ENCODE measurements at regions not wholly inside any gene's neighbourhood (a gene's known extent, or its start where the extent isn't known, plus 50 kb on each side); places are given as distances from the start of the nearest gene placed in this dataset.
"Not testable (repeated sequence)": the region's sequence is repeated elsewhere in the genome, so short reads cannot be mapped to it uniquely, and the experiment has no call there.

DNA sequence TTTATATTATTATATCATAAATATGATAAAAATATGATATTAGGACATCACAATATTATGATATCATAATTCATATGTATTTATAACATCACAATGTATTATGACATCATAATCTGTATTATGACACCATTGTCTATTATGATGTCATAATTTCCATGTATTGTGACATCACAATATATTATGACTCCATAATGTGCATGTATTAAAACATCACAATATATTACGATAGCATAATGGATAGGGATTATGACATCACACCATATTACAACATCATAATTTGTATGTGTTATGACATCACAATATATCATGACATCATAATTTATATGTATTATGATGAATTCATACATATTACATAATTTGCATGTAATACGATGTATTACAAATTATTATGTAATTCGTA lies 1755.9 kb downstream of the TP53TG3F start:
- Histone ChIP-seq H3K27ac (ENCODE audit: low read depth in 1 of 2, low read length in 2 of 2) (no peak overlapping the region), H3K4me3 (ENCODE audit: low read length in 2 of 2) (no peak overlapping the region), H3K27me3 (ENCODE audit: control insufficient read depth in 1 of 2, insufficient read depth in 2 of 2, low read length in 1 of 2) (no peaks in the 10 kb centered on the region), H3K36me3 (ENCODE audit: control insufficient read depth in 1 of 2, insufficient read depth in 2 of 2, low read length in 1 of 2) (no peaks in the 10 kb centered on the region), H3K9me3 (ENCODE audit: control insufficient read depth, low read length) (peaks cover 1% of the 10 kb centered on the region), H3K4me1 (ENCODE audit: control insufficient read depth in 1 of 2, insufficient read depth in 2 of 2, low read length in 2 of 2) (no peaks in the 10 kb centered on the region)
- ATAC-seq (ENCODE audit: low FRiP score) (no peak), DNase-seq (no peak)
- WGBS, 2 donors = 84 to 87% methylated on average over 3 of the region's 3 CpGs
- intact Hi-C loops (cut with DNase I) = no loop called here

DNA sequence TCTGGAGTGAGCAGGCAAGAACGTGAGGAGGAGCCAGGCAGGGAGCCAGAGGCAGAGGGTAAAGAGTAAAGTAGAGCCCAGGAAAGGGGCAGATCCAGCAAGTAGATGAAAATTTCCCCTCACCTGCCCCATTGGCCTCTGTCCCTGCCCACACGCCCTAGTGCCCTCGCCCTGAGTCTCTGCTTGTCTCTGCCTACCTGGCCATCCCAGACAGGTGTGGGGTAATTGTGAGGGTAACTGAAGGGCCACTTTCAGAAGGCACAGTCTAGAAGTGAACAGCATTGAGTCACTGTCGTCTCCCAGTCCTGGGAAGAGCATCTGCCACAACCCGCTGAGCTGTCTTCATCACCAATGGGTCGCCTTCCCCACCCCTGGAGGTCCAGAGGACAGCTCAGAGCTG lies 1756.8 kb downstream of the TP53TG3F start:
- WGBS, 2 donors = 69 to 79% methylated on average over 6 of the region's 6 CpGs
- H3K4me3 ChIP-seq (ENCODE audit: low read length in 2 of 2); H3K4me1 ChIP-seq (ENCODE audit: control insufficient read depth in 1 of 2, insufficient read depth in 2 of 2, low read length in 2 of 2); DNase-seq; H3K36me3 ChIP-seq (ENCODE audit: control insufficient read depth in 1 of 2, insufficient read depth in 2 of 2, low read length in 1 of 2); ATAC-seq (ENCODE audit: low FRiP score); H3K27me3 ChIP-seq (ENCODE audit: control insufficient read depth in 1 of 2, insufficient read depth in 2 of 2, low read length in 1 of 2); H3K27ac ChIP-seq (ENCODE audit: low read depth in 1 of 2, low read length in 2 of 2); intact Hi-C loops (cut with DNase I); H3K9me3 ChIP-seq (ENCODE audit: control insufficient read depth, low read length): not testable (repeated sequence)

DNA sequence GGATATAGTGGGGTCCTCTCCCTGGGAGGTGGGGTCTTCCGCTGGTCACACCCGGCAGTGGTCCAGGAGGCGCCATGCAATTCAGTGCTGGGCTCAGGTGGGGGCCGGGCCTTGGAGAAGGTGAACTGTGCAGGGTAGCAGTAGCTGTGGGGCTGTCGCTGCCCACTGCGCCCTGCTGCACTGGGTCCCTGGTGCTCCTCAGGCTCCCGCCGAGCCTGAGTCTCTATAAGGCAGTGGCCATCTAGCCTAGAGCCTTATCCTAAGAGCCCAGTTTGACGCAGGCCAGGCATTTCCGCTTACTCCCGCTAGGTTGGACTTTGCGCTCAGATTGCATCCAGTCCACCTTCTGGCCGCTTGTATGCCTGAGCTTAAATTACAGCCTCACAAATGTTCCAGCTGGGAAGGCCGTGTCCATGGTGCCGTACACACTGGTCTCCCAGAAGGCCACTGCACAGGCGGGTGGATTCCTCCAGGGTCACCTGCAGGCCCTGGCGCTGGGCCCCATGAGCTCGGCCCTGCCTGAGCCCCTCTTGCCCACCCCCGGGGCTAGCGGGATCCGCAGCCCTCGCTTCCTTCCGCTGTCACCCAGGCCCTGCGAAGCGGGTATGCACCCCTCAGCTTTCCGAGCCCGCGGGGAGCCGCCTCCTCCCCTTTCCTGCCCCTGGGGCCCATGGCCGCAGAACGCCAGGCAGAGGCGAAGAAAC lies 1762.2 kb downstream of the TP53TG3F start:
- H3K4me3 ChIP-seq (ENCODE audit: low read length in 2 of 2) = no peak overlapping the region
- no peaks in the 10 kb centered on the region for H3K4me1 ChIP-seq (ENCODE audit: control insufficient read depth in 1 of 2, insufficient read depth in 2 of 2, low read length in 2 of 2)
- DNase-seq (no peak), ATAC-seq (ENCODE audit: low FRiP score) (no peak)
- 83 to 85% methylated on average over 32 of the region's 32 CpGs for WGBS, 2 donors
- no peak overlapping the region for H3K27ac ChIP-seq (ENCODE audit: low read depth in 1 of 2, low read length in 2 of 2)
- intact Hi-C loops (cut with DNase I) = no loop called here
- H3K9me3 ChIP-seq (ENCODE audit: control insufficient read depth, low read length) = no peaks in the 10 kb centered on the region
- no peaks in the 10 kb centered on the region for H3K27me3 ChIP-seq (ENCODE audit: control insufficient read depth in 1 of 2, insufficient read depth in 2 of 2, low read length in 1 of 2)
- H3K36me3 ChIP-seq (ENCODE audit: control insufficient read depth in 1 of 2, insufficient read depth in 2 of 2, low read length in 1 of 2) = no peaks in the 10 kb centered on the region

DNA sequence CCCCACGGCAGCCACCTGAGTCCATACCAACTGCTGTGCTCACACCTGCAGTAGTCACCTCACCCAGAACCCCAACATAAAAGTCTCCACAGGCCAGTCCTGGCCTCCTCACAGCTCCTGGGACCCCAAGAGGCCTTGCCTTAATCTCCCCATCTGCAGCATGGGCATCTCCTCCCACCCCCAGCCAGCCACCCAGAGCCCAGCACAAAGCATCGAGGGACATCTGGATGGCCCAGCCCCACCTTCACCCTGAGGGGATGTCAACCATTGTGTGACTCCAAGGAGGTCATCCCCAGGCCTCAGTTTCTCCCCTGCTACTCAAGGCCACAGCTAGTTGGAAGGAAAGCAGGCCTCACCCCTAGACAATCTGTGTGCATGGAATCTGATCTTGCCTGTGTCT lies 1775.3 kb downstream of the TP53TG3F start:
- ATAC-seq (ENCODE audit: low FRiP score) (no peak), DNase-seq (no peak)
- Histone ChIP-seq H3K9me3 (ENCODE audit: control insufficient read depth, low read length) (peaks cover 2% of the 10 kb centered on the region), H3K4me1 (ENCODE audit: control insufficient read depth in 1 of 2, insufficient read depth in 2 of 2, low read length in 2 of 2) (no peaks in the 10 kb centered on the region), H3K27me3 (ENCODE audit: control insufficient read depth in 1 of 2, insufficient read depth in 2 of 2, low read length in 1 of 2) (no peaks in the 10 kb centered on the region), H3K4me3 (ENCODE audit: low read length in 2 of 2) (no peak overlapping the region), H3K27ac (ENCODE audit: low read depth in 1 of 2, low read length in 2 of 2) (no peak overlapping the region), H3K36me3 (ENCODE audit: control insufficient read depth in 1 of 2, insufficient read depth in 2 of 2, low read length in 1 of 2) (no peaks in the 10 kb centered on the region)
- 54 to 60% methylated on average over 2 of the region's 2 CpGs for WGBS, 2 donors
- intact Hi-C loops (cut with DNase I) = no loop called here

DNA sequence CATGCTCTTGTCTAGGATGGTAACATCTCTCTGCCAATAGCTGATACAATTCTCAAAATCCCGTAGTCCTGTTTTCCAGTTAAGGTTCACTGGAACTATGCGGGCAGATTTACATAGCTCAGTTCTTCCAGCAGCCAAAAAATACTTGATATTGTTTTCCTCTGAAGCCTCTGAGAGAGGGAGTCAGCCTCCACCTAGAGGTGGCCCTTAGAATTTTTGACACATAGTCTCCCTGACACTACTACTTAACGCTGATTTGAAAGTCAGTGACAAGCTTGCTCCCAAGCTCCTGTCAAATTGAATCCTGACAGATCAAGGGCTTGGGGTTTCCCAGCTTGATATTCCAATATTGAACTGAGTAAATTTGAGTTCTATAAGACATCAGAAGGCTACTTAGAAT lies 1780.1 kb downstream of the TP53TG3F start:
- no peak overlapping the region for H3K27ac ChIP-seq (ENCODE audit: low read depth in 1 of 2, low read length in 2 of 2)
- DNase-seq (no peak), ATAC-seq (ENCODE audit: low FRiP score) (no peak)
- no peaks in the 10 kb centered on the region for H3K36me3 ChIP-seq (ENCODE audit: control insufficient read depth in 1 of 2, insufficient read depth in 2 of 2, low read length in 1 of 2)
- 75 to 79% methylated on average over 3 of the region's 3 CpGs for WGBS, 2 donors
- H3K9me3 ChIP-seq (ENCODE audit: control insufficient read depth, low read length) = peaks cover 2% of the 10 kb centered on the region
- no peaks in the 10 kb centered on the region for H3K27me3 ChIP-seq (ENCODE audit: control insufficient read depth in 1 of 2, insufficient read depth in 2 of 2, low read length in 1 of 2)
- intact Hi-C loops (cut with DNase I) = no loop called here
- H3K4me3 ChIP-seq (ENCODE audit: low read length in 2 of 2) = no peak overlapping the region
- no peaks in the 10 kb centered on the region for H3K4me1 ChIP-seq (ENCODE audit: control insufficient read depth in 1 of 2, insufficient read depth in 2 of 2, low read length in 2 of 2)

DNA sequence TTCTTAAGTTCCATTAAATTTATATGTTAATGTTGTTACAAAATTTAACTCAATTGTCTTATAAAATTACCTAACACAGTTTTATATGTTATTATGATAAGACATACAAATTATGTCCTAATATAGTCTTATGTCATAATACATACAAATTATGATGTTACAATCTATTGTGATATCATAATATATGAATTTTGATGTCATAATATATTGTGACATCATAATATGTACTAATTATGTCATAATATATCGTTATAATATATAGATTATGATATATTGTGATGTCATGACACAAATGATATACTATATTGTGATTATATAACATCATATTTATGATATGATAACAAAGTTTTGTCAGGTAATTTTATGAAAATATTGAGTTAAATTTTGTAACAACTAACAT lies 1789.6 kb downstream of the TP53TG3F start:
- ATAC-seq (ENCODE audit: low FRiP score) (no peak), DNase-seq (no peak)
- H3K27ac ChIP-seq (ENCODE audit: low read depth in 1 of 2, low read length in 2 of 2) = no peak overlapping the region
- WGBS, 2 donors = 2 to 7% methylated on average over 1 of the region's 1 CpG
- intact Hi-C loops (cut with DNase I) = no loop called here
- no peak overlapping the region for H3K4me3 ChIP-seq (ENCODE audit: low read length in 2 of 2)
- H3K4me1 ChIP-seq (ENCODE audit: control insufficient read depth in 1 of 2, insufficient read depth in 2 of 2, low read length in 2 of 2) = no peaks in the 10 kb centered on the region
- peaks cover 2% of the 10 kb centered on the region for H3K9me3 ChIP-seq (ENCODE audit: control insufficient read depth, low read length)
- H3K36me3 ChIP-seq (ENCODE audit: control insufficient read depth in 1 of 2, insufficient read depth in 2 of 2, low read length in 1 of 2) = no peaks in the 10 kb centered on the region
- H3K27me3 ChIP-seq (ENCODE audit: control insufficient read depth in 1 of 2, insufficient read depth in 2 of 2, low read length in 1 of 2) = no peaks in the 10 kb centered on the region

DNA sequence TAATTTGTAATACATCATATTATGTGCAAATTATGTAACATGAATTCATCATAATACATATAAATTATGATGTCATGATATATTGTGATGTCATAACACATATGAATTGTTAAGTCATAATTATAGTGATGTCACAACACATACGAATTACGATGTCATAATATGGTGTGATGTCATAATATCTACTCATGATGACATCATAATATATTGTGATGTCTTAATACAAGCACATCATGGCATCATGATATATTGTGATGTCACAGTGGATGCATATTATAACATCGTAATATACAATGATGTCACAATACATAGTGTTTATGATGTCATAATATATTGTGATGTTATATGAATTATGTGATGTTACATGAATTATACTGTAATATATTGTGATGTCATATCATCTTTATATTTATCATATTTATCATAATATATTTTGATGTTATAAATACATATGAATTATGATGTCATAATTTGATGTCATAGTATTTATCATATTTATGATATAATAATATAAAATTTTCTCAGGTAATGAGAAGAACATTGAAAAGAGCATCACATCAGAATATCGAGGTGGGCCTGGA lies 1793.0 kb downstream of the TP53TG3F start:
- H3K4me1 ChIP-seq (ENCODE audit: control insufficient read depth in 1 of 2, insufficient read depth in 2 of 2, low read length in 2 of 2) = no peaks in the 10 kb centered on the region
- no peak for ATAC-seq (ENCODE audit: low FRiP score)
- intact Hi-C loops (cut with DNase I) = no loop called here
- no peaks in the 10 kb centered on the region for H3K36me3 ChIP-seq (ENCODE audit: control insufficient read depth in 1 of 2, insufficient read depth in 2 of 2, low read length in 1 of 2)
- 77 to 82% methylated on average over 4 of the region's 4 CpGs for WGBS, 2 donors
- H3K9me3 ChIP-seq (ENCODE audit: control insufficient read depth, low read length) = peaks cover 2% of the 10 kb centered on the region
- no peak overlapping the region for H3K4me3 ChIP-seq (ENCODE audit: low read length in 2 of 2)
- H3K27ac ChIP-seq (ENCODE audit: low read depth in 1 of 2, low read length in 2 of 2) = no peak overlapping the region
- no peaks in the 10 kb centered on the region for H3K27me3 ChIP-seq (ENCODE audit: control insufficient read depth in 1 of 2, insufficient read depth in 2 of 2, low read length in 1 of 2)
- DNase-seq = no peak

DNA sequence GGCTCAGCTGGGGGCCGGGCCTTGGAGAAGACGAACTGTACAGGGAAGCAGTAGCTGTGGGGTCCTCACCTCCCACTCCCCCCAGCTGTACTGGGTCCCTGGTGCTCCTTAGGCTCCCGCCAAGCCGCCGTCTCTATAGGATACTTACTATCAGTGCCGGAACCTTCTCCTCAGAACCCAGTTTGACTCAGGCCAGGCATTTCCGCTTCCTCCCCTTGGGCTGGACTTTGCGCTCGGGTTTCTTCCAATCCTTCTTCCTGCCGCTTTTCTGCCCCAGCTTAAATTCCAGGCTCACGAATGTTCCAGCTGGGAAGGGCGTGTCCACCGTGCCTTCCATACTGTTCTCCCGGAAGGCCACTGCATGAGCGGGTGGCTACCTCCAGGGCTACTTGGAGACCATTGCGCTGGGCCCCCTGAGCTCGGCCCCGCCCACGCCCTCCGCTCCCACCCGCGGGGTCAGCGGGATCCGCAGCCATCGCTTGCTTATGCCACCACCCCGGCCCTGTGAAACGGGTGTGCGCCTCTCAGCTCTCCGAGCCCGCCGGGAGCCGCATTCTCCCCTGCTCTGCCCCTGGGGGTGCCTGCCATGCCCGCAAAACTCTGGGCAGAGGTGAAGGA lies 1795.9 kb downstream of the TP53TG3F start:
- no peak for DNase-seq

DNA sequence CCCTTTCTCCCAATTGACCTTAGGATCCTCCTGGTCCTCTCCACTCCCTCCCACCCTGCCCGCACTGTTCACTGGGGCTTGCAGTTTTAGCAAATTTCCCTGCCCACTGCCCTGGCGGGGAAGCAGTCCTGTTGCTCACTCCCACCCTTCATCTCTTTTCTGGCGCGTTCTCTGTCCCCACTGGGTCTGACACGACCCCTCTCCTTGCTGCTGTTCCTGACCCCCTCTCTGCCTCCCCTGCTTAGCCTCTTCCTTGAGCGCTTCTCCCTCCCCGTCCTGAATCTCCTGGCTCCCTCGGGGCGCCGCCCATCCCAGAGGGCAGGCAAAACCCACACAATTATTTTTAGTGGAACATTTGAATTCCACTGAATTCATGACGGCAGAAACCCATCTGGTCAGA lies 1796.4 kb downstream of the TP53TG3F start:
- Histone ChIP-seq H3K4me3 (ENCODE audit: low read length in 2 of 2) (no peak overlapping the region), H3K4me1 (ENCODE audit: control insufficient read depth in 1 of 2, insufficient read depth in 2 of 2, low read length in 2 of 2) (no peaks in the 10 kb centered on the region), H3K36me3 (ENCODE audit: control insufficient read depth in 1 of 2, insufficient read depth in 2 of 2, low read length in 1 of 2) (no peaks in the 10 kb centered on the region), H3K27me3 (ENCODE audit: control insufficient read depth in 1 of 2, insufficient read depth in 2 of 2, low read length in 1 of 2) (no peaks in the 10 kb centered on the region), H3K9me3 (ENCODE audit: control insufficient read depth, low read length) (peaks cover 2% of the 10 kb centered on the region), H3K27ac (ENCODE audit: low read depth in 1 of 2, low read length in 2 of 2) (no peak overlapping the region)
- ATAC-seq (ENCODE audit: low FRiP score) = no peak
- WGBS, 2 donors = 44 to 48% methylated on average over 11 of the region's 11 CpGs
- intact Hi-C loops (cut with DNase I) = no loop called here
- no peak for DNase-seq

More for the DNA sequence above, 1795.9 kb downstream of the TP53TG3F start:
- H3K9me3 ChIP-seq (ENCODE audit: control insufficient read depth, low read length) = peaks cover 2% of the 10 kb centered on the region
- H3K4me3 ChIP-seq (ENCODE audit: low read length in 2 of 2) = no peak overlapping the region
- no peaks in the 10 kb centered on the region for H3K4me1 ChIP-seq (ENCODE audit: control insufficient read depth in 1 of 2, insufficient read depth in 2 of 2, low read length in 2 of 2)
- intact Hi-C loops (cut with DNase I) = no loop called here
- H3K27ac ChIP-seq (ENCODE audit: low read depth in 1 of 2, low read length in 2 of 2) = no peak overlapping the region
- ATAC-seq (ENCODE audit: low FRiP score) = no peak
- no peaks in the 10 kb centered on the region for H3K27me3 ChIP-seq (ENCODE audit: control insufficient read depth in 1 of 2, insufficient read depth in 2 of 2, low read length in 1 of 2)
- no peaks in the 10 kb centered on the region for H3K36me3 ChIP-seq (ENCODE audit: control insufficient read depth in 1 of 2, insufficient read depth in 2 of 2, low read length in 1 of 2)
- whole genome bisulfite sequencing, 2 donors = 50% methylated on average over 30 to 33 of the region's 33 CpGs

Measured in aorta (tissue), 5 donors.